ENCODE measurements at regions not wholly inside any gene's neighbourhood (a gene's known extent, or its start where the extent isn't known, plus 50 kb on each side); places are given as distances from the start of the nearest gene placed in this dataset.

DNA sequence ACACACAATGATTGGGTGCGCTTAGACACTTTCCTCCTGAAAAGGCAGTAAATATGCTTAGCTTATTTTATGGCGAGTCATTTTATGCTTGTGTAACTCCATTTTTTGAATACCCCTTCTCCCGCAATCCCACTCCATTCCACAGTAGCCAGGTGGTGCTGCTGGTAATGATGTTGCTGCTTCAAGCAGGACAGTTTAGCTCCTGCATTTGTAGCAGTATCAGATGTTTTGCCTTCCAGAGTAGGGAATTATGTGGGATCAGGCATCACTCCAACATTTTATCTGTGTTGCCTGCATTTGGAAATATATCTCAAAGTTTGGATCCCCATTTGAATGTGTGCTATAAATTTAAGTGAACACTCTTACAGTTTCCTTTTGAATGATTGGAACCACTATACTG, 302.1 kb upstream of the SGO1 start:
- no peak overlapping the region for H2AFZ ChIP-seq (ENCODE audit: low read length)
- H3K79me2 ChIP-seq (ENCODE audit: control insufficient read depth, insufficient read depth, low read length) = no peaks in the 10 kb centered on the region
- no peak for TF ChIP-seq EZH2 (IDR thresholded peaks at IDR 0.05; ENCODE audit: low read length, missing control alignments)
- TF ChIP-seq CTCF (conservative IDR thresholded peaks at IDR 0.05 in 1 of 2, IDR thresholded peaks at IDR 0.05 in 1 of 2; ENCODE audit: low read depth in 1 of 2, low read length in 2 of 2) = no peak
- no peak overlapping the region for H3K4me3 ChIP-seq (replicated peaks in 1 of 4; ENCODE audit: control extremely low read depth in 1 of 4, insufficient read depth in 1 of 4, low read depth in 3 of 4, low read length in 4 of 4)
- H3K9me3 ChIP-seq (ENCODE audit: control insufficient read depth, insufficient read depth, low read depth, low read length) = no peaks in the 10 kb centered on the region
- no peaks in the 10 kb centered on the region for H3K4me1 ChIP-seq (ENCODE audit: control insufficient read depth, extremely low read depth, insufficient read depth, low read length)
- no peak overlapping the region for H3K9ac ChIP-seq (ENCODE audit: insufficient read depth, low read length)
- H3K27ac ChIP-seq (ENCODE audit: insufficient read depth, low read length) = no peak overlapping the region
- no peaks in the 10 kb centered on the region for H3K27me3 ChIP-seq (ENCODE audit: control insufficient read depth, insufficient read depth, low read length)
- H4K20me1 ChIP-seq (ENCODE audit: control insufficient read depth, extremely low read depth, insufficient read depth, low read length) = no peaks in the 10 kb centered on the region
- H3K4me2 ChIP-seq (ENCODE audit: extremely low read depth, insufficient read depth, low read length) = no peak overlapping the region
- H3K36me3 ChIP-seq (ENCODE audit: control insufficient read depth, insufficient read depth, low read length) = no peaks in the 10 kb centered on the region
- DNase-seq (ENCODE audit: low read depth in 2 of 2) = peak in 1 of 2 donors; percentile 43

DNA sequence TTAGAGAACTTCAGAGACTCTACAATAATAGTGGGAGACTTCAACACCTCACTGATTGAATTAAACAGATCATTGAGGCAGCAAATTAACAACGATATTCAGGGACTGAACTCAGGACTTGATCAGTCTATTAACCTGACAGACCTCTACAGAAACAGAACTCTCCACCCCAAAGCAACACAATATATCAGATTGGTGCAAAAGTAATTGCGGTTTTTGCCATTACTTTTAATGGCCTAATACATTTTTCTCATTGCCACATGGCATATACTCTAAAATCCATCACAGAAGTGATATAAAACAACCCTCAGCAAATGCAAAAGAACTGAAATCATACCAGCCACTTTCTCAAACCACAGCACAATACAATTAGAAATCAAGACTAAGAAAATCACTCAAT, 298.1 kb upstream of the SGO1 start:
- H3K9ac ChIP-seq (ENCODE audit: insufficient read depth, low read length) = no peak overlapping the region
- no peaks in the 10 kb centered on the region for H3K79me2 ChIP-seq (ENCODE audit: control insufficient read depth, insufficient read depth, low read length)
- H3K4me3 ChIP-seq (replicated peaks in 1 of 4; ENCODE audit: control extremely low read depth in 1 of 4, insufficient read depth in 1 of 4, low read depth in 3 of 4, low read length in 4 of 4) = no peak overlapping the region
- no peaks in the 10 kb centered on the region for H3K27me3 ChIP-seq (ENCODE audit: control insufficient read depth, insufficient read depth, low read length)
- H3K4me1 ChIP-seq (ENCODE audit: control insufficient read depth, extremely low read depth, insufficient read depth, low read length) = no peaks in the 10 kb centered on the region
- H2AFZ ChIP-seq (ENCODE audit: low read length) = no peak overlapping the region
- DNase-seq (ENCODE audit: low read depth in 2 of 2) = no peak
- H3K27ac ChIP-seq (ENCODE audit: insufficient read depth, low read length) = no peak overlapping the region
- H4K20me1 ChIP-seq (ENCODE audit: control insufficient read depth, extremely low read depth, insufficient read depth, low read length) = no peaks in the 10 kb centered on the region
- TF ChIP-seq CTCF (conservative IDR thresholded peaks at IDR 0.05 in 1 of 2, IDR thresholded peaks at IDR 0.05 in 1 of 2; ENCODE audit: low read depth in 1 of 2, low read length in 2 of 2) = no peak
- no peak for TF ChIP-seq EZH2 (IDR thresholded peaks at IDR 0.05; ENCODE audit: low read length, missing control alignments)
- no peaks in the 10 kb centered on the region for H3K9me3 ChIP-seq (ENCODE audit: control insufficient read depth, insufficient read depth, low read depth, low read length)
- no peak overlapping the region for H3K4me2 ChIP-seq (ENCODE audit: extremely low read depth, insufficient read depth, low read length)
- no peaks in the 10 kb centered on the region for H3K36me3 ChIP-seq (ENCODE audit: control insufficient read depth, insufficient read depth, low read length)

DNA sequence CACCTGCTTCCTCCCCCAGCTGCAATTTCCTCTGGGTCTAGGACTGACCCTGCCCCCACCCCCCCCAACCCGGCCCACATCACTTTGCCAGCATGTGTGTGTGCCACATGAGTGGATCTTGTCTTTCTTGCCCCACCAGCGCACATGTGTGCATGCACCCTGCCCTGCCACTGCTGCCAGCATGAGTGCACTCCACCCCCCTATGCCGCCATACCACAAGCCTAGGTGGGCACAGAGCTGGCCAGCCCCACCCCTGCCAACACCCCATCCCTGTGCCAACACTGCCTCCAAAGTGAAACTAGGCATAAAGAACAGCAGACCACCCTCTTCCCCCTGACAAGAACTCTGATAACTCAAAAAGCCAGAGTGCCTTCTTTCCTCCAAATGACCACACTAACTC, 296.3 kb upstream of the SGO1 start:
- H3K4me3 ChIP-seq (replicated peaks in 1 of 4; ENCODE audit: control extremely low read depth in 1 of 4, insufficient read depth in 1 of 4, low read depth in 3 of 4, low read length in 4 of 4) = no peak overlapping the region
- no peak for DNase-seq (ENCODE audit: low read depth in 2 of 2)

More for the DNA sequence above, 296.3 kb upstream of the SGO1 start:
- Histone ChIP-seq H3K4me1 (ENCODE audit: control insufficient read depth, extremely low read depth, insufficient read depth, low read length) (no peaks in the 10 kb centered on the region), H3K27me3 (ENCODE audit: control insufficient read depth, insufficient read depth, low read length) (no peaks in the 10 kb centered on the region), H3K36me3 (ENCODE audit: control insufficient read depth, insufficient read depth, low read length) (no peaks in the 10 kb centered on the region), H3K4me2 (ENCODE audit: extremely low read depth, insufficient read depth, low read length) (no peak overlapping the region), H3K9me3 (ENCODE audit: control insufficient read depth, insufficient read depth, low read depth, low read length) (no peaks in the 10 kb centered on the region), H4K20me1 (ENCODE audit: control insufficient read depth, extremely low read depth, insufficient read depth, low read length) (no peaks in the 10 kb centered on the region), H3K79me2 (ENCODE audit: control insufficient read depth, insufficient read depth, low read length) (no peaks in the 10 kb centered on the region), H3K27ac (ENCODE audit: insufficient read depth, low read length) (no peak overlapping the region), H3K9ac (ENCODE audit: insufficient read depth, low read length) (no peak overlapping the region), H2AFZ (ENCODE audit: low read length) (no peak overlapping the region)
- TF ChIP-seq EZH2 (IDR thresholded peaks at IDR 0.05; ENCODE audit: low read length, missing control alignments) (no peak), CTCF (conservative IDR thresholded peaks at IDR 0.05 in 1 of 2, IDR thresholded peaks at IDR 0.05 in 1 of 2; ENCODE audit: low read depth in 1 of 2, low read length in 2 of 2) (no peak)

All from fibroblast of lung (primary cell).